ENCODE measurements at regions not wholly inside any gene's neighbourhood (a gene's known extent, or its start where the extent isn't known, plus 50 kb on each side); places are given as distances from the start of the nearest gene placed in this dataset.

DNA sequence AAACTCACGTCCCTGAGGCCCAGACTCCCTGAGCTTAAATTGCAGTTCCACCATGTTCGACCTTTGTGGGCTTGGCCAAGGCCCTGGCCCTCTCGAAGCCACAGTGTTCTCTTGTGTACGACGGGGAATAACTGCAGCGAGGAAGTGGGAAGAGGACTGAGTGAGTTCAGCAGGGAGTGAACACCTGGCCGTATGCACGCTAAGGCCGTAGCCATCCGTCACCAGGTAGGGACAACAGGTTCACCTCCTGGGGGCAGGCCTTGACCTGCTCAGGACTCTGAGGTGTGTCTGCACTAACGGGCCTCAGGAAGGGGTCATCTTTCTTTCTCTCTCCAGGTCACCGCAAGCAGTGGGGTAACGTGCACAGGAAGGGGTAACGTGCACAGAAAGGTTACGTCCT, 67.2 kb upstream of the CTBP2 start:
- Histone ChIP-seq H3K4me2 (replicated peaks; ENCODE audit: low read depth, low read length, poor library complexity, severe bottlenecking) (no peak overlapping the region), H3K9me3 (ENCODE audit: control extremely low read depth in 1 of 3, control insufficient read depth in 2 of 3, insufficient read depth in 1 of 3, low read length in 2 of 3) (peaks cover 0 to 22% (median 0%) of the 10 kb centered on the region in 3 donors), H3K27me3 (replicated peaks in 1 of 4; ENCODE audit: control extremely low read depth in 1 of 4, control insufficient read depth in 3 of 4, insufficient read depth in 4 of 4, low read length in 3 of 4) (peaks cover 0 to 4% (median 0%) of the 10 kb centered on the region in 4 experiments), H3K4me3 (ENCODE audit: control extremely low read depth in 1 of 5, extremely low read depth in 1 of 5, insufficient read depth in 1 of 5, low read depth in 2 of 5, low read length in 4 of 5) (no peak overlapping the region), H3K79me2 (ENCODE audit: control insufficient read depth, insufficient read depth, low read length) (no peaks in the 10 kb centered on the region), H3K36me3 (replicated peaks in 1 of 2; ENCODE audit: control extremely low read depth in 1 of 2, control insufficient read depth in 1 of 2, extremely low read depth in 1 of 2, insufficient read depth in 2 of 2, low read length in 1 of 2) (no peaks in the 10 kb centered on the region), H3K27ac (ENCODE audit: low read length in 2 of 2) (no peak overlapping the region), H4K20me1 (ENCODE audit: control insufficient read depth, insufficient read depth, low read length, poor library complexity, severe bottlenecking) (no peaks in the 10 kb centered on the region), H2AFZ (ENCODE audit: insufficient read depth, low read depth, low read length, poor library complexity, severe bottlenecking) (no peak overlapping the region), H3K9ac (ENCODE audit: low read length) (no peak overlapping the region), H3K4me1 (ENCODE audit: control insufficient read depth in 2 of 2, insufficient read depth in 2 of 2, low read length in 2 of 2) (no peaks in the 10 kb centered on the region)
- DNase-seq (no peak), ATAC-seq (ENCODE audit: low read depth) (no peak)
- H3K4me1 Mint-ChIP-seq = no peaks in the 10 kb centered on the region
- no peak for TF ChIP-seq EZH2 (IDR thresholded peaks at IDR 0.05; ENCODE audit: borderline replicate concordance, insufficient read depth, low read depth, low read length, poor library complexity, severe bottlenecking)
- TF ChIP-seq CTCF (IDR thresholded peaks at IDR 0.05) = no peak
- CTCF ChIA-PET = no interaction called here
- no peak overlapping the region for H3K27ac Mint-ChIP-seq
- H3K4me3 Mint-ChIP-seq = no peak overlapping the region
- intact Hi-C loops (cut with micrococcal nuclease) = no loop called here
- H3K27me3 Mint-ChIP-seq = peaks cover 4% of the 10 kb centered on the region
- 98% methylated on average over 15 of the region's 15 CpGs for WGBS (ENCODE audit: insufficient coverage)
- H3K9me3 Mint-ChIP-seq (ENCODE audit: insufficient read depth) = no peaks in the 10 kb centered on the region
- POLR2A ChIA-PET = no interaction called here

- Histone ChIP-seq H2AFZ (ENCODE audit: insufficient read depth, low read depth, low read length, poor library complexity, severe bottlenecking) (no peak overlapping the region), H3K4me3 (ENCODE audit: control extremely low read depth in 1 of 5, extremely low read depth in 1 of 5, insufficient read depth in 1 of 5, low read depth in 2 of 5, low read length in 4 of 5) (no peak overlapping the region), H4K20me1 (ENCODE audit: control insufficient read depth, insufficient read depth, low read length, poor library complexity, severe bottlenecking) (no peaks in the 10 kb centered on the region), H3K79me2 (ENCODE audit: control insufficient read depth, insufficient read depth, low read length) (no peaks in the 10 kb centered on the region), H3K27ac (ENCODE audit: low read length in 2 of 2) (no peak overlapping the region), H3K4me2 (replicated peaks; ENCODE audit: low read depth, low read length, poor library complexity, severe bottlenecking) (no peak overlapping the region), H3K9me3 (ENCODE audit: control extremely low read depth in 1 of 3, control insufficient read depth in 2 of 3, insufficient read depth in 1 of 3, low read length in 2 of 3) (peaks cover 0 to 24% (median 0%) of the 10 kb centered on the region in 3 donors), H3K27me3 (replicated peaks in 1 of 4; ENCODE audit: control extremely low read depth in 1 of 4, control insufficient read depth in 3 of 4, insufficient read depth in 4 of 4, low read length in 3 of 4) (peaks cover 0 to 5% (median 0%) of the 10 kb centered on the region in 4 experiments), H3K36me3 (replicated peaks in 1 of 2; ENCODE audit: control extremely low read depth in 1 of 2, control insufficient read depth in 1 of 2, extremely low read depth in 1 of 2, insufficient read depth in 2 of 2, low read length in 1 of 2) (no peaks in the 10 kb centered on the region), H3K4me1 (ENCODE audit: control insufficient read depth in 2 of 2, insufficient read depth in 2 of 2, low read length in 2 of 2) (no peaks in the 10 kb centered on the region), H3K9ac (ENCODE audit: low read length) (no peak overlapping the region)
- no peak overlapping the region for H3K27ac Mint-ChIP-seq
- H3K4me3 Mint-ChIP-seq = no peak overlapping the region
- peaks cover 6% of the 10 kb centered on the region for H3K27me3 Mint-ChIP-seq
- WGBS (ENCODE audit: insufficient coverage) = 98% methylated on average over 13 of the region's 13 CpGs
- intact Hi-C loops (cut with micrococcal nuclease) = no loop called here
- H3K4me1 Mint-ChIP-seq = no peaks in the 10 kb centered on the region
- DNase-seq (no peak), ATAC-seq (ENCODE audit: low read depth) (no peak)
- ChIA-PET CTCF (no interaction called here), POLR2A (no interaction called here)
- H3K9me3 Mint-ChIP-seq (ENCODE audit: insufficient read depth) = no peaks in the 10 kb centered on the region
- TF ChIP-seq CTCF (IDR thresholded peaks at IDR 0.05) (no peak), EZH2 (IDR thresholded peaks at IDR 0.05; ENCODE audit: borderline replicate concordance, insufficient read depth, low read depth, low read length, poor library complexity, severe bottlenecking) (no peak)
Observed at GRCh38 chr10:125226823-125227222, 66.5 kb upstream of the CTBP2 start.

Data from B cell (primary cell).